Bronchial epithelial cell (primary cell): ENCODE measurements at regions not wholly inside any gene's neighbourhood (a gene's known extent, or its start where the extent isn't known, plus 50 kb on each side); places are given as distances from the start of the nearest gene placed in this dataset.
A peak's percentile ranks its signal among the peaks of the same experiment; 100 is the strongest.

ENCODE experiments used
- DNase-seq: peaks from one replicate; pipeline ENCODE4 v3.0.0-alpha.2; 2010; ENCODE audit warnings: low read depth
- FAIRE-seq: peaks from 2 replicates; lab custom pipeline; 2011; peaks lifted over from hg19 to GRCh38; lab: Jason Lieb, UNC
- H3K27me3 ChIP-seq: 2 replicates; pipeline ENCODE4 v1.5.1; 2011; ENCODE audit warnings: low read length; ENCODE audit not compliant: control insufficient read depth, insufficient read depth
- H3K36me3 ChIP-seq: 2 replicates; pipeline ENCODE4 v1.5.1; 2011; ENCODE audit warnings: low read length; ENCODE audit not compliant: control insufficient read depth, insufficient read depth
- H3K4me3 ChIP-seq: 2 replicates; pipeline ENCODE4 v1.5.1; 2011; ENCODE audit warnings: mild to moderate bottlenecking, low read depth, low read length, control low read depth
- CTCF ChIP-seq: IDR thresholded peaks from 2 replicates; pipeline ENCODE4 v1.5.1; 2011; ENCODE audit warnings: mild to moderate bottlenecking, moderate library complexity, low read length, control low read depth, inconsistent platforms; ENCODE audit not compliant: insufficient read depth, severe bottlenecking

GRCh38 chr4:19992471-19993093 lies 259.1 kb upstream of the SLIT2 start:
- H3K27me3 ChIP-seq, result no peaks in the 10 kb centered on the region

GRCh38 chr4:19987746-19988145 lies 264.0 kb upstream of the SLIT2 start:
- peak; percentile 49 for DNase-seq
- Histone ChIP-seq H3K27me3 (no peaks in the 10 kb centered on the region), H3K36me3 (no peaks in the 10 kb centered on the region), H3K4me3 (no peak overlapping the region)
- no peak for TF ChIP-seq CTCF
- FAIRE-seq, result no peak

More at GRCh38 chr4:19992471-19993093, 259.1 kb upstream of the SLIT2 start:
- TF ChIP-seq CTCF, result no peak
- no peaks in the 10 kb centered on the region for H3K36me3 ChIP-seq
- no peak overlapping the region for H3K4me3 ChIP-seq
- DNase-seq, result no peak
- no peak for FAIRE-seq

- DNase-seq (peak; percentile 98), FAIRE-seq (no peak)
- TF ChIP-seq CTCF, result no peak
- Histone ChIP-seq H3K4me3 (no peak overlapping the region), H3K36me3 (no peaks in the 10 kb centered on the region), H3K27me3 (no peaks in the 10 kb centered on the region)
Observed at GRCh38 chr4:19983072-19983471, 268.6 kb upstream of the SLIT2 start.

- TF ChIP-seq CTCF, result no peak
- Histone ChIP-seq H3K36me3 (no peaks in the 10 kb centered on the region), H3K4me3 (no peak overlapping the region), H3K27me3 (no peaks in the 10 kb centered on the region)
- FAIRE-seq (no peak), DNase-seq (peak; percentile 74)
Observed at GRCh38 chr4:19982556-19982955, 269.1 kb upstream of the SLIT2 start.

- FAIRE-seq (no peak), DNase-seq (peak; percentile 87)
- H3K36me3 ChIP-seq, result no peaks in the 10 kb centered on the region
- no peaks in the 10 kb centered on the region for H3K27me3 ChIP-seq
- no peak for TF ChIP-seq CTCF
- H3K4me3 ChIP-seq, result no peak overlapping the region
Observed at GRCh38 chr4:19971829-19972228, 279.9 kb upstream of the SLIT2 start.

- FAIRE-seq, result no peak
- no peak for TF ChIP-seq CTCF
Observed at GRCh38 chr4:19969492-19969891, 282.2 kb upstream of the SLIT2 start.

More at GRCh38 chr4:19969492-19969891, 282.2 kb upstream of the SLIT2 start:
- no peak overlapping the region for H3K4me3 ChIP-seq
- H3K27me3 ChIP-seq, result no peaks in the 10 kb centered on the region
- DNase-seq, result no peak
- no peaks in the 10 kb centered on the region for H3K36me3 ChIP-seq
